ENCODE measurements at regions not wholly inside any gene's neighbourhood (a gene's known extent, or its start where the extent isn't known, plus 50 kb on each side); places are given as distances from the start of the nearest gene placed in this dataset.

DNA sequence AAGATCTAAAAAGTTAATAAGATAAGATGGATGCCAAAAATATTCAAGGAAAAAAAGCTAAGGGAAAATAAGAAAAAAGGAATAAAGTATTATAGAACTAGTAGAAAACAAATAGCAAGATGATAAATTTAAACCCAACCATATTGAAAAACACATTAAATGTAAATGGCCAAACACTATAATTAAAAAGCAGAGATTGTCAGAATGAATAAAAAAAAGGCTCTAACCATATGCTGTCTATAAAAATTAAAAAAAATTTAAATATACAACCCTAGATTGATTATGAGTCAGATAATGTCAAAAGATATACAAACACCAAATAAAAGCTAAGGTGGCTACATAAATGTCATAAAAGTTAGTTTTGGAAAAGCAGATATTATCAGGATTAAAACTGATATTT is 617.5 kb upstream of the SGCG start:
- DNase-seq (ENCODE audit: low read depth) = no peak
- TF ChIP-seq, protein P1, sequence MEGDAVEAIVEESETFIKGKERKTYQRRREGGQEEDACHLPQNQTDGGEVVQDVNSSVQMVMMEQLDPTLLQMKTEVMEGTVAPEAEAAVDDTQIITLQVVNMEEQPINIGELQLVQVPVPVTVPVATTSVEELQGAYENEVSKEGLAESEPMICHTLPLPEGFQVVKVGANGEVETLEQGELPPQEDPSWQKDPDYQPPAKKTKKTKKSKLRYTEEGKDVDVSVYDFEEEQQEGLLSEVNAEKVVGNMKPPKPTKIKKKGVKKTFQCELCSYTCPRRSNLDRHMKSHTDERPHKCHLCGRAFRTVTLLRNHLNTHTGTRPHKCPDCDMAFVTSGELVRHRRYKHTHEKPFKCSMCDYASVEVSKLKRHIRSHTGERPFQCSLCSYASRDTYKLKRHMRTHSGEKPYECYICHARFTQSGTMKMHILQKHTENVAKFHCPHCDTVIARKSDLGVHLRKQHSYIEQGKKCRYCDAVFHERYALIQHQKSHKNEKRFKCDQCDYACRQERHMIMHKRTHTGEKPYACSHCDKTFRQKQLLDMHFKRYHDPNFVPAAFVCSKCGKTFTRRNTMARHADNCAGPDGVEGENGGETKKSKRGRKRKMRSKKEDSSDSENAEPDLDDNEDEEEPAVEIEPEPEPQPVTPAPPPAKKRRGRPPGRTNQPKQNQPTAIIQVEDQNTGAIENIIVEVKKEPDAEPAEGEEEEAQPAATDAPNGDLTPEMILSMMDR (conservative IDR thresholded peaks at IDR 0.05; ENCODE audit: low read length) = no peak
- no peak overlapping the region for H3K4me3 ChIP-seq (ENCODE audit: low read length)

DNA sequence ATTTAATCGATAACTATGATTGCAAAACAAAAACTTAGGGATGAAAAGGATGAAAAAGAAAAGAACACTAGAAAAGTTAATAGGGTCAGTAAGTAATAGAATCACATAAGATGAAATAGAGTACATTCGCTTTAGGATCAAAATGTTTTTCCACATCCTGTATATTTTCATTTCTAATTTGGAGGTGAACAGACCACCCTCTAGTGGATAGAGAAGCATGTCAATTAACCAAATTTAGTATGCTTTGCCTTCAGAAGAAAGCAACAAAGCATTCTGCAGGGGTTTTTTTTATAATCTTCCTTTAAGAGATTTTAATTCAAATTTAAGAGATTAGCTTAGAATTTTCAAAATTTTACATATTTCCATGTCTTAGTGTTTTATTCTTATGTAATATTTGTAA is 611.0 kb upstream of the SGCG start:
- H3K4me3 ChIP-seq (ENCODE audit: low read length) = no peak overlapping the region
- no peak for DNase-seq (ENCODE audit: low read depth)
- TF ChIP-seq, protein P1 (conservative IDR thresholded peaks at IDR 0.05; ENCODE audit: low read length) = no peak

GRCh38 chr13:22589880-22590279 is 590.9 kb upstream of the SGCG start:
- DNase-seq (ENCODE audit: low read depth) = no peak
- no peak overlapping the region for H3K4me3 ChIP-seq (ENCODE audit: low read length)
- TF ChIP-seq, protein P1 (conservative IDR thresholded peaks at IDR 0.05; ENCODE audit: low read length) = no peak

DNA sequence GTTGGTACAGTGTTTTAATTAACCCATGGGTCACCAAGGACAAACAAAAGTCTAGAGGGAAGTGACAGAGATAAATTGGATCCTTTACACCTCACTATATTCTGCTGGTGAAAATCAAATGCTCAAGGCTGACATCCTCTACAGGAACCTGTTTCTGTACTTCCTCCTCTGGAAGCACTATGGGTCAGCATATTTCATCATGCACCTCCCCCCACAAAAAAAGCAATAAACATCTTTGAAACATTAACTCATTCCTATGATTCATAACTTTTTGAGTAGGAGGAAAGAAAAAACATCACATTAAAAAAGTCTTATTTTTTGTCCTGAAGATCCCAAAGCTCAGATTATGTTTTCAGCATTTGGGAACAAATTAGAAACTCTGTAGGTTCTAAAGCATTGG is 588.3 kb upstream of the SGCG start:
- DNase-seq (ENCODE audit: low read depth) = no peak
- H3K4me3 ChIP-seq (ENCODE audit: low read length) = no peak overlapping the region
- TF ChIP-seq, protein P1 (conservative IDR thresholded peaks at IDR 0.05; ENCODE audit: low read length) = no peak

- TF ChIP-seq, protein P1 (conservative IDR thresholded peaks at IDR 0.05; ENCODE audit: low read length) = no peak
- DNase-seq (ENCODE audit: low read depth) = no peak
- no peak overlapping the region for H3K4me3 ChIP-seq (ENCODE audit: low read length)
Measured at GRCh38 chr13:22594041-22594440, 586.7 kb upstream of the SGCG start.

- no peak for DNase-seq (ENCODE audit: low read depth)
- no peak overlapping the region for H3K4me3 ChIP-seq (ENCODE audit: low read length)
- TF ChIP-seq, protein P1 (conservative IDR thresholded peaks at IDR 0.05; ENCODE audit: low read length) = no peak
Measured at GRCh38 chr13:22596171-22596863, 584.5 kb upstream of the SGCG start.

- TF ChIP-seq, protein P1 (conservative IDR thresholded peaks at IDR 0.05; ENCODE audit: low read length) = no peak
Measured at GRCh38 chr13:22599156-22599555, 581.6 kb upstream of the SGCG start.

More at GRCh38 chr13:22599156-22599555, 581.6 kb upstream of the SGCG start:
- no peak for DNase-seq (ENCODE audit: low read depth)
- H3K4me3 ChIP-seq (ENCODE audit: low read length) = no peak overlapping the region

Measured in AG10803 (cell line).